Endothelial cell (in vitro differentiated cells): ENCODE measurements at regions not wholly inside any gene's neighbourhood (a gene's known extent, or its start where the extent isn't known, plus 50 kb on each side); places are given as distances from the start of the nearest gene placed in this dataset.

Experiments used
- DNase-seq: peaks from one replicate; pipeline ENCODE4 v3.0.0; 2021; ENCODE audit warnings: low spot score
- H3K27ac Mint-ChIP-seq: one replicate; pipeline ENCODE4 v1.8.0; 2021; ENCODE audit warnings: mixed read lengths, inconsistent platforms; ENCODE audit not compliant: unreplicated experiment
- H3K27me3 Mint-ChIP-seq: one replicate; pipeline ENCODE4 v1.8.0; 2021; ENCODE audit warnings: mild to moderate bottlenecking, moderate library complexity, mixed read lengths, inconsistent platforms; ENCODE audit not compliant: unreplicated experiment
- H3K36me3 Mint-ChIP-seq: one replicate; pipeline ENCODE4 v1.8.0; 2021; ENCODE audit warnings: mild to moderate bottlenecking, low read depth, mixed read lengths, inconsistent platforms; ENCODE audit not compliant: unreplicated experiment
- H3K4me1 Mint-ChIP-seq: one replicate; pipeline ENCODE4 v1.8.0; 2021; ENCODE audit warnings: mild to moderate bottlenecking, mixed read lengths, inconsistent platforms; ENCODE audit not compliant: unreplicated experiment
- H3K4me3 Mint-ChIP-seq: one replicate; pipeline ENCODE4 v1.8.0; 2021; ENCODE audit warnings: mild to moderate bottlenecking, mixed read lengths, inconsistent platforms; ENCODE audit not compliant: unreplicated experiment
- H3K9me3 Mint-ChIP-seq: one replicate; pipeline ENCODE4 v1.8.0; 2021; ENCODE audit warnings: mixed read lengths, inconsistent platforms; ENCODE audit not compliant: unreplicated experiment
- TF ChIP-seq, protein P1 (sequence below): fragments of 200-600 bp; sonication (generic); IDR thresholded peaks from one replicate; pipeline ENCODE4 v1.5.0; 2021; ENCODE audit warnings: antibody characterized with exemption; ENCODE audit not compliant: unreplicated experiment

GRCh38 chr3:61439122-61439458 is 122.3 kb upstream of the PTPRG start:
- Mint-ChIP-seq H3K4me3 (no peak overlapping the region), H3K36me3 (no peaks in the 10 kb centered on the region), H3K9me3 (no peaks in the 10 kb centered on the region), H3K27me3 (peaks cover 4% of the 10 kb centered on the region), H3K4me1 (no peaks in the 10 kb centered on the region), H3K27ac (no peak overlapping the region)
- TF ChIP-seq, protein P1, sequence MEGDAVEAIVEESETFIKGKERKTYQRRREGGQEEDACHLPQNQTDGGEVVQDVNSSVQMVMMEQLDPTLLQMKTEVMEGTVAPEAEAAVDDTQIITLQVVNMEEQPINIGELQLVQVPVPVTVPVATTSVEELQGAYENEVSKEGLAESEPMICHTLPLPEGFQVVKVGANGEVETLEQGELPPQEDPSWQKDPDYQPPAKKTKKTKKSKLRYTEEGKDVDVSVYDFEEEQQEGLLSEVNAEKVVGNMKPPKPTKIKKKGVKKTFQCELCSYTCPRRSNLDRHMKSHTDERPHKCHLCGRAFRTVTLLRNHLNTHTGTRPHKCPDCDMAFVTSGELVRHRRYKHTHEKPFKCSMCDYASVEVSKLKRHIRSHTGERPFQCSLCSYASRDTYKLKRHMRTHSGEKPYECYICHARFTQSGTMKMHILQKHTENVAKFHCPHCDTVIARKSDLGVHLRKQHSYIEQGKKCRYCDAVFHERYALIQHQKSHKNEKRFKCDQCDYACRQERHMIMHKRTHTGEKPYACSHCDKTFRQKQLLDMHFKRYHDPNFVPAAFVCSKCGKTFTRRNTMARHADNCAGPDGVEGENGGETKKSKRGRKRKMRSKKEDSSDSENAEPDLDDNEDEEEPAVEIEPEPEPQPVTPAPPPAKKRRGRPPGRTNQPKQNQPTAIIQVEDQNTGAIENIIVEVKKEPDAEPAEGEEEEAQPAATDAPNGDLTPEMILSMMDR, result no peak
- DNase-seq, result no peak

DNA sequence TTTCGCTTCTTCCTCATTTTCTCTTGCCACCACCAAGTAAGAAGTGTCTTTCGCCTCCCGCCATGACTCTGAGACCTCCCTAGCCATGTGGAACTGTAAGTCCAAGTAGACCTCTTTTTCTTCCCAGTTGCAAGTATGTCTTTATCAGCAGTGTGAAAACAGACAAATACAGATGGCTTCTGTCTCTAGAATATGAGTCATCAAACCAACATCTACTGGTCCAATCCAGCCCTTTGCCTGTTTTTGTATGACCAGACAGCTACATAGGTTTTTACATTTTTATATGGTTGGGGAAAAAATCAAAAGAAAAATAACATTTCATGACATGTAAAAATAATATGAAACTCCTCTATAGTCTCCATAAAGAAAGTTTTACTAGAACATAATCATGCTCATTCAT is 118.7 kb upstream of the PTPRG start:
- no peak for DNase-seq
- TF ChIP-seq, protein P1, result no peak
- no peaks in the 10 kb centered on the region for H3K27me3 Mint-ChIP-seq
- no peaks in the 10 kb centered on the region for H3K36me3 Mint-ChIP-seq
- H3K4me3 Mint-ChIP-seq, result no peak overlapping the region
- H3K27ac Mint-ChIP-seq, result no peak overlapping the region
- no peaks in the 10 kb centered on the region for H3K4me1 Mint-ChIP-seq
- H3K9me3 Mint-ChIP-seq, result no peaks in the 10 kb centered on the region

DNA sequence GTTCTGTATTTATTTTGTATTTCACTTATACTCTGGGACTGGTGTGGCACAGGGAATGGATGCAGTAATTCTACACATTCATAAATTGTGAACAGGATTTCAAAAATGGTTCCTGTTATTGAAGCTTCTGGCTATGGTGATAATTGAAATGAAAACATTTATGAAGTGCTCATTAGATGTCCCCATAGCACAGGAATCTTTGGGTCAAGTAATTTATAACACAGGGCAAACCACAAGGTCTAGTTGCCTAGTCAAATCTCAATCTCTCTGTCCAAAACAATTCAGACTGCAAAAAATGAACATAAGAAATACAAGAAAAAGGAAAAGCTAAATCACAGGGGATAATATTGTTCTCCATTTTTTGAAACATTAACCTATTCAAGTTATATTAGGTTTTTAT is 117.5 kb upstream of the PTPRG start:
- no peaks in the 10 kb centered on the region for H3K9me3 Mint-ChIP-seq
- no peaks in the 10 kb centered on the region for H3K4me1 Mint-ChIP-seq
- no peak overlapping the region for H3K27ac Mint-ChIP-seq
- no peaks in the 10 kb centered on the region for H3K27me3 Mint-ChIP-seq
- no peaks in the 10 kb centered on the region for H3K36me3 Mint-ChIP-seq
- TF ChIP-seq, protein P1, result no peak
- DNase-seq, result no peak
- no peak overlapping the region for H3K4me3 Mint-ChIP-seq

DNA sequence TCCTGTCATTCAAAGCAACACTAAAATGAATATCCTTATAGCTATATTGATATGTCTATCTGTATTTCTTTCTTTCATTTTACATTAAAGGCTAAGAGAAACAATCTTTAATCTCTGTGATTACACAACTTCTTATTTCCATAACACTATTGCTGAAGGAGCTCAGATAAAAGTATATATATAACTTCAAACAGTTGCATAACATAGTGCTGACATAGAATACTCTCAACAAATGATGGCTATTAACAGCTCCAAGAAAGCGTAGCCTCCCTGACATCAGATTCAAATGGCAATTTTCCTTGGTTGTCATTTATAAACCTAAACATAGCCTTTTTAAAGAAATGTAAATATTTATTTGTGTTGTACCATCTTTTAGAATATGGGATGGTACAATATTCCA is 116.6 kb upstream of the PTPRG start:
- Mint-ChIP-seq H3K9me3 (no peaks in the 10 kb centered on the region), H3K27ac (no peak overlapping the region), H3K27me3 (no peaks in the 10 kb centered on the region), H3K4me3 (no peak overlapping the region), H3K36me3 (no peaks in the 10 kb centered on the region), H3K4me1 (peaks cover 8% of the 10 kb centered on the region)
- TF ChIP-seq, protein P1, result no peak
- no peak for DNase-seq

DNA sequence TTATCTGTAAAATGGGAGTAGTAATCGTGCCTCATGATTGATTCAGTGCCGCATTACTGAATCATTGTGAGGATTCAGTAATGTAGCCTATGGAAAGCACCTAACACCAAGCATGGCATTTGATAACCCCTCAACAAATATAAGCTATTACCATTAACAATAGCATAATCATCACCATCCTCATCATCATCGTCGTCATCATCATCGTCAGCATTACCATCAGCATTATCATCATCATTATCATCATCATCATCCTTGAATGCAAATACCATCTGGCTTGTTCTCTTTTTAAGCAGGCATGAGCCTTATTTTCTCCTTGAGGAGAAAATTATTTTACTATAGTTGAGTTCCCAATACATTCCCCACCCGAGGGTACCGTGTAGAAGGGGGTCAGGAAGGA is 115.4 kb upstream of the PTPRG start:
- H3K27me3 Mint-ChIP-seq, result no peaks in the 10 kb centered on the region
- peaks cover 8% of the 10 kb centered on the region for H3K4me1 Mint-ChIP-seq
- no peak overlapping the region for H3K27ac Mint-ChIP-seq
- no peak for DNase-seq
- no peaks in the 10 kb centered on the region for H3K9me3 Mint-ChIP-seq
- no peaks in the 10 kb centered on the region for H3K36me3 Mint-ChIP-seq
- no peak overlapping the region for H3K4me3 Mint-ChIP-seq
- TF ChIP-seq, protein P1, result no peak
